SJSA1 (cell line): ENCODE measurements at regions not wholly inside any gene's neighbourhood (a gene's known extent, or its start where the extent isn't known, plus 50 kb on each side); places are given as distances from the start of the nearest gene placed in this dataset.

ENCODE experiments used
- DNase-seq, 2 experiments: peaks; one replicate each; pipeline ENCODE4 v3.0.0-alpha.2; 2015 to 2020; ENCODE audit warnings: low spot score in 2 of 2, low read depth in 1 of 2
- H3K27ac ChIP-seq: fragments of 250-450 bp; sonication (Bioruptor Pico); 2 replicates; pipeline ENCODE4 v1.5.1; 2020; ENCODE audit warnings: mild to moderate bottlenecking, moderate library complexity
- H3K27me3 ChIP-seq: fragments of 250-450 bp; sonication (Bioruptor Pico); replicated peaks from 2 replicates; pipeline ENCODE4 v1.5.1; 2020; ENCODE audit warnings: mild to moderate bottlenecking, moderate library complexity
- H3K36me3 ChIP-seq: fragments of 250-450 bp; sonication (Bioruptor Pico); 2 replicates; pipeline ENCODE4 v1.5.1; 2020; ENCODE audit warnings: mild to moderate bottlenecking
- H3K4me1 ChIP-seq: fragments of 250-450 bp; sonication (Bioruptor Pico); replicated peaks from 2 replicates; pipeline ENCODE4 v1.6.1; 2021; ENCODE audit warnings: mild to moderate bottlenecking
- H3K4me3 ChIP-seq: fragments of 250-450 bp; sonication (Bioruptor Pico); 2 replicates; pipeline ENCODE4 v1.5.1; 2020; ENCODE audit warnings: mild to moderate bottlenecking
- H3K9me3 ChIP-seq: fragments of 250-450 bp; sonication (Bioruptor Pico); replicated peaks from 2 replicates; pipeline ENCODE4 v1.5.1; 2020; ENCODE audit warnings: mild to moderate bottlenecking

DNA sequence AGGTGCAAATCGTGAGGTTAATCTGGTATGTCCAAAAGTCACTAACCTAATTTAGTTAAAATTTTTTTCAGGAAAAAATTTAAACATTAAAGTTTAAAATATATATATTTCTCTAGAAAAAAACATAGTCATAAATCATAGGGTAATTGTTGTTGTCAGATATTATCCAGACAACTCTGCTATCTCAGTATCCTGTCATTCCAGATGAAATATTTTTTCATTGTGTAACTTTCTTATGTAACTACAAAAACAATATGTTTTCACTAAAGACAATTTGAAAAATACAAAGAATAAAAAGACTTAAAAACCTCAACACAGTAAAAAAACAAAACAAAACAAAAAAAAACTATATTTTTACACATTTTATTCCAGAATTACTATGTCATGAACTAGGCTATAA is 57.6 kb downstream of the TENT5A start:
- Histone ChIP-seq H3K27ac (no peak overlapping the region), H3K27me3 (no peaks in the 10 kb centered on the region), H3K4me1 (no peaks in the 10 kb centered on the region), H3K4me3 (no peak overlapping the region), H3K36me3 (no peaks in the 10 kb centered on the region), H3K9me3 (no peaks in the 10 kb centered on the region)
- DNase-seq: no peak

DNA sequence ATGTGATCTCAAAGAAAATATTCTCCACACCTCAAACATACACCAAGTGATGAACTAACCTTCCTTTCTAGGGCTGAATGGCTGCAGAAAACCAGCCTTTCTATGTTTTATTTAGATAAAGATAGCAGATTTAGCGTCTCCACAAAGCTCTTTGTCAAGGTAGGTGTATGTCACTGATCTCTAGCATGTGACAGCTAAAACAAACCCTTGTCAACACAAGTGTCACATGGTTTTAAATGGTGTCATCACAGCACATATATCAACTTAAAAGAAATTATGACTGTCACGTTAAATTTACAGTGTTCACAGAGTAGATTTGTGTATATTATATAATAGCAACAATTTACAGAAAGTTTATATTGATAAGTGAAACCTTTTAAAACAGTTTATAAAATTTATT is 58.3 kb downstream of the TENT5A start:
- no peaks in the 10 kb centered on the region for H3K9me3 ChIP-seq
- H3K27me3 ChIP-seq: no peaks in the 10 kb centered on the region
- H3K36me3 ChIP-seq: no peaks in the 10 kb centered on the region
- no peak overlapping the region for H3K27ac ChIP-seq
- no peak overlapping the region for H3K4me3 ChIP-seq
- DNase-seq: no peak
- H3K4me1 ChIP-seq: no peaks in the 10 kb centered on the region

DNA sequence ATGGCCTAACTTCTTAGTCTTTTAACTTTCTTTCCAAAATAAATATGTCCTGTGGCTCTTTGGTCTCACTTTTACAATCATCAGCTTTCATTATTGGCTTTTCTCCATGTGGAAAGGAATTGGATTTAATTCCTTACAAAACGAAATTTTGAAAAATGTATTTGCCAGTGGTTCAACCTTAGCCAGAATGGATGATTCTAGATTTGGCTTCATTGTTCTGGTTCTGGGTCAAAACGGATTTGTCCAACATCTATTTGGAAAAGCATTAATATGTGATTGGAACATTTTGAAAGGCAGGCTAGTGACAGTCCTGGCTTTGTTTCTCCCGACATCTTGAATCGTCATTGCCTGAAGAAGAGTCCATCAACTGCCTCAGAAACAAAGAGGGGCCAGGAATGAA is 59.2 kb downstream of the TENT5A start:
- no peak overlapping the region for H3K27ac ChIP-seq

DNA sequence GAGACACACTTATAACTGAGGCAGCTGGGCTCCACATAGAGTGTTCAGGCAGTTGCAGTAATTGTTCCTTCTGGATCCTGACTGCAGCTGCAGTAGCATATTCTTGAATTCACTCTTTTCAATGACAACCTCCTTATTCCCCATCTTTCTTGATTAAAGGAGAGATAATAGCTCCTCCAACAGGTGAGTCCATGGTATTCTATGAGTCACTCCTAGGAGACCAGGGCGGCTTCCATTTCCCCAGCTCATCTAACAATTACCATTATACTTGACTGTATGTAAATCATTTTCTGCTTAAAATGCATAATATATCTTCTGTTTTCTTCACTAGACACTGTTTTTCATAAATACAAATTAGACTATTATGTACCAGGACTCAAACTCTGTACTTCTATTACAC is 62.4 kb downstream of the TENT5A start:
- Histone ChIP-seq H3K9me3 (no peaks in the 10 kb centered on the region), H3K4me1 (no peaks in the 10 kb centered on the region), H3K36me3 (no peaks in the 10 kb centered on the region), H3K4me3 (no peak overlapping the region), H3K27ac (no peak overlapping the region), H3K27me3 (no peaks in the 10 kb centered on the region; the same call in 1 of the 2 replicates)
- DNase-seq: no peak

More for the DNA sequence above, 59.2 kb downstream of the TENT5A start:
- Histone ChIP-seq H3K36me3 (no peaks in the 10 kb centered on the region), H3K27me3 (no peaks in the 10 kb centered on the region), H3K9me3 (no peaks in the 10 kb centered on the region), H3K4me1 (no peaks in the 10 kb centered on the region), H3K4me3 (no peak overlapping the region)
- no peak for DNase-seq

DNA sequence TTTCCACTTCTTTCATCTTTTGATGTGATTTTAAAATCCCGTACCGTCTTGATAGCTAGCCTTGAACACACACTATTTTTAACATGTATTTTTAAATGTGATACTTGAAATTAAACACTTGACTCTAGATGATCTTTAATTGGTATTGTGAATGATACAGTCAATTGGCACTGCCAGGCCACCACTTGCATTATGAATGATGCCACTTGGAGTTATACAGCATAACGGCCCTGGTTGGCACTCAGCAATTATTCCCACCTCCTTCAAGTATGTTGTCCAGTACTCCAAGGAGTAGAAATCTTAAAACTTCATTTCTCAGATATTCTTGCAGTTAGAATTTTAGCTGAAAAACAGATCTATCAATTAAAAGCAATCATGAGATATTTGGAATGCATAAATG is 62.9 kb downstream of the TENT5A start:
- no peaks in the 10 kb centered on the region; the same call in 1 of the 2 replicates for H3K27me3 ChIP-seq
- DNase-seq: no peak
- no peak overlapping the region for H3K4me3 ChIP-seq
- H3K36me3 ChIP-seq: no peaks in the 10 kb centered on the region
- H3K9me3 ChIP-seq: no peaks in the 10 kb centered on the region
- H3K4me1 ChIP-seq: no peaks in the 10 kb centered on the region
- H3K27ac ChIP-seq: no peak overlapping the region

DNA sequence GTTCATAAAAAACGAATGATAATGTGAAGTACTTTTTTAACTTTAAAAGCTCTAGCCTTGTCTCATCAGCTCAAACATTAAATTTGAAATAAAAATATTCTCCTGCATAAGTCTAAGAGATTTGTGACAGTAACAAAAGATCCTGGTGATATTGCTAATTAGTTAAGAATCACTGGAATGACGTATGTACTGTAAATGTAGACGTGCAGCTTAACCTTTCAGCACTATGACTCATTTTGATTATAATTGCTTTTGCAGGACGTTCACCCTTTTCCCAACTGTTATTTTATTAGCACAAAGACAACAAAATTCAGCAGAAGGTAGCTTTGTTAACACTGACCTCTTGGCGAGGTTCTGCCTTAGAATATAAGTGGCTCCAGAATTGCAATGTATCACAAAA is 68.6 kb downstream of the TENT5A start:
- Histone ChIP-seq H3K36me3 (no peaks in the 10 kb centered on the region), H3K4me1 (no peaks in the 10 kb centered on the region), H3K27ac (no peak overlapping the region), H3K4me3 (no peak overlapping the region), H3K9me3 (no peaks in the 10 kb centered on the region), H3K27me3 (no peaks in the 10 kb centered on the region; the same call in 1 of the 2 replicates)
- DNase-seq: no peak

DNA sequence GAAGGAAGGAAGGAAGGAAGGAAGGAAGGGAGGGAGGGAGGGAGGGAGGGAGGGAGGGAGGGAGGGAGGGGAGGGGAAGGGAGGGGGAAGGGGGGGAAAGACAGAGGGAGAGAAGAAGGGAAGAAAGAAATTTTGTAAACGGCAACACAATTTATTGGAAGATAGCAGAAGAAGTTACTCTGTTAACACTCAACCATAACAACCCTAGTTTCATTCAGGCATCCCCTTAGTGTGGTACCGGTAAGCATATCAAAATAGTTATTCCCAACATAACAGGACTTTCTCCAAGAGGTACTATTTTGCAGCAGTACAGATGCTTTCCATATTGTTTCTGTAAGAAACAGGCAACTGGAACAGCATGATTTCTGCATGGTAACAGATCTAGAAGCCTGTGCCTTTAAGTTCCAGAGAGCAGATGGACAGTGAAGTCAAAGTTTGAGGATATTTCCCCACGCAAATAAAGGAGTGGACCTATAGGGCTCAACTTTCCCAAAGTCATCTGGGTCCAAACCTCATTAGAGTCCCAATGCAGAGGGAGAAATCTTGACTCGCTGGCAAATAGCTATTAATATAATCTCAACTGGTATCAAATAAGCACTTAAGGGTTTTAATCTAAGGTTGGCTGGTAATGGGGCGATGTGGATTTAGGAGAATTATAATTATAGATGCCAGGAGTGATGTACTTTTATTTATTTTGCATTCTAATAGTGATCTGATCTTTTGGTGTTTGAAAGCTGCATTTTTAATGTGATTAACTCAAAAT is 69.4 kb downstream of the TENT5A start:
- Histone ChIP-seq H3K36me3 (no peaks in the 10 kb centered on the region), H3K9me3 (no peaks in the 10 kb centered on the region), H3K4me3 (no peak overlapping the region), H3K4me1 (no peaks in the 10 kb centered on the region), H3K27ac (no peak overlapping the region), H3K27me3 (no peaks in the 10 kb centered on the region; the same call in 1 of the 2 replicates)
- no peak for DNase-seq

DNA sequence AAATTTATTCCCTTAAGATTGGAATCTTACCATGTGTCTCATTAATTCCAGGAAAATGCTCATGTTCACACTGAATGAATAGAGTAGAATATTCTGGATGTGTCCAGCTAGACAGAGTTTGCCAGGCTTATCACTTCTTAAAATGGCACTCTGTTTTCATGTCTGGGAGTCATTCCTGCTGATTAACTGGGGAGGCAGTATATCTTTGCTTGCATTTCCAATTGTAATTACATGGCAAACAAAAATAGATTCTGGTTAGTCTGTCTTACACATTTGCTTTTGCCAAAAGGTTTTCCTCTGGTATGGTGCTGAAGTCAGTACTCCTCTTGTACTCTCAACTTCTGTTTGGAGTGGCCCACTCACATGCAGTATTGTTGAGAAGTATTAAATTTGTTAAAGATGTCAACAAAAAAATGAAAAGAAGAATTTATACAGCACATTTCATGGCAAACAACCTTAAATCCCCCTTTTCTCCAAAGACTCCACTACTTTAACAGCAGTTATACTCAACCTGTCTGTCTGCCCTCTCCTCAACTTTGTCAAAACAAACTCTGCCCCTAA is 70.2 kb downstream of the TENT5A start:
- no peaks in the 10 kb centered on the region for H3K36me3 ChIP-seq
- no peak for DNase-seq

DNA sequence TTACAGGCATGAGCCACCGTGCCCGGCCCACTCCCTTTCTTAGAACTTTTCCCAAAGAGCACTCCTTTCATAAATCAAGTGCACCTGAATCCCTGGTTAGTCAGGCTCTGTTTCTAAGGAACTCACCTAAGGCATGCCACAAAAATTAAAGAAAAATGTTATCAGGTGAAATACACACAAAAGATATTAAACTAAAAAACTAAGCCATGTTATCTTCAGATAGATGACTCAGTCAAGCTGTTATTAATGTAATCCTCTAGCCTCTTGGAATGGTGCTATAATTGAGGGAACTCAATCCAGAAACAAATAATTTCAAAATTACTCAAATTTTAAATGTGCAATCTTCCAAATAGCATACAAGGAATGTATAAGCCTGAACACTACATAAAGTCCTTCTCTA is 83.0 kb downstream of the TENT5A start:
- Histone ChIP-seq H3K27ac (no peak overlapping the region), H3K9me3 (no peaks in the 10 kb centered on the region), H3K4me3 (no peak overlapping the region), H3K27me3 (0 out of 2 replicates have a peak, but pooled peaks cover 3% of the 10 kb centered on the region), H3K4me1 (no peaks in the 10 kb centered on the region), H3K36me3 (no peaks in the 10 kb centered on the region)
- no peak for DNase-seq

More for the DNA sequence above, 70.2 kb downstream of the TENT5A start:
- Histone ChIP-seq H3K4me1 (no peaks in the 10 kb centered on the region), H3K9me3 (no peaks in the 10 kb centered on the region), H3K27me3 (no peaks in the 10 kb centered on the region; the same call in 1 of the 2 replicates), H3K27ac (no peak overlapping the region), H3K4me3 (no peak overlapping the region)

DNA sequence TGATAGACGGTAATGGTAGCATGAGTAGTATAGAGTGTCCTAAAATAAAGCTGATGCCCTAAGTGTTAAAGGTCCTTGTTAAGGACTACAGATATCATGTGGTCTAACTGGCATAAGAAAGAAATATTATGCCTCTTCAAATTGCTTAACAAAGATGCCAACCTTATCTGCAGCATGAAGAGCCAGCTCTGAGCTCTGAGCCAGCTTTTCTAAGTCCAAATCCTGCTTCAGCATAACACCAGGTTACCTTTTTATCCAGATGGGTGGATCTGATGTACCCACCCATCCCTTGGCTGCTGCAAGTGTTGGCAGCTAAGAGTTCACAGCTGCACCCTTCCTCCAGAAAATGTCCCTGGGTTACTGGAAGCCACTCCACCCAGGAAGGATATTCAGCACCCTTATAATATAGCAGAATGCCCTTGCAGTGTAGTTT is 83.8 kb downstream of the TENT5A start:
- Histone ChIP-seq H3K4me1 (no peaks in the 10 kb centered on the region), H3K36me3 (no peaks in the 10 kb centered on the region), H3K9me3 (no peaks in the 10 kb centered on the region), H3K4me3 (no peak overlapping the region), H3K27me3 (0 out of 2 replicates have a peak, but pooled peaks cover 3% of the 10 kb centered on the region), H3K27ac (no peak overlapping the region)
- no peak for DNase-seq

DNA sequence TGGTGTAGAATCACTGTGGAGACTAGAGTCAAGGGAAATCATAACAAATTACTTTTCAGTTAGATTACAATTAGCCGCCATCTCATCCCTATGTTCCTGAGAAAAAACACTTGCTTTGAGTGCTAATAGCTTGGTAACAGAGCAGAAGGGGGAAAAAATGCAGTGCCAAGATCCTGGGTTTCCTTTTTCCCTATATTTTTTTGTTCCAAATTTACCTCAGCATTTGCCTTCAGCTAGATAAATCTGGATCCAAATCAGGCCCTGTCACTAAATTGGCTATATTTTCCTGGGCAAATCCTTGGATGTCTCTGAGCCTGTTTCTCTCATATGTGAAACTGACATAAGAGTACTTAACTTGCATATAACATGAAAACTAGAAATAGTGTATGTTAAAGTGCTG is 86.0 kb downstream of the TENT5A start:
- no peak overlapping the region for H3K4me3 ChIP-seq
- 0 out of 2 replicates have a peak, but pooled peaks cover 3% of the 10 kb centered on the region for H3K27me3 ChIP-seq

DNA sequence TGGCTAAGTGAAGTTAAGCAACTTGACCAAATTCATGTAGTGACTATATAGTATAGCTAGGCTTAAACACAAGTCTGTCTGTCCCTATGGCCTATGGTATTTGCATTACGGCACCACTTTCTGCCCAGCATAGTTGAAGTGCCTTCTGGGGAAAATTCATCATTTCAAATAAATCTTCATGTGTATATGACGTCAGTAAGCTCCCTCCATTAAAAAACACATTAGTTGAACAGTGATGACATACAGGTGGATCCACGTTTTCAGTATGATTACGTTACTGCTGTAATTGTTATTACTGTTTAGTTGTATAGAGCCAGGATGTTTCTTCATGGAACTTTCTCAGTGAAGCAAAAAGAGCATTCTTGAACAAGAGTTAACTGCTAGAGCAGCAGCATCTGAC is 96.2 kb downstream of the TENT5A start:
- DNase-seq: no peak
- Histone ChIP-seq H3K9me3 (no peaks in the 10 kb centered on the region), H3K4me3 (no peak overlapping the region), H3K4me1 (no peaks in the 10 kb centered on the region), H3K27ac (no peak overlapping the region), H3K27me3 (0 out of 2 replicates have a peak, but pooled peaks cover 3% of the 10 kb centered on the region), H3K36me3 (no peaks in the 10 kb centered on the region; the same call in 1 of the 2 replicates)

More for the DNA sequence above, 86.0 kb downstream of the TENT5A start:
- Histone ChIP-seq H3K27ac (no peak overlapping the region), H3K9me3 (no peaks in the 10 kb centered on the region), H3K36me3 (no peaks in the 10 kb centered on the region), H3K4me1 (no peaks in the 10 kb centered on the region)
- DNase-seq: no peak

DNA sequence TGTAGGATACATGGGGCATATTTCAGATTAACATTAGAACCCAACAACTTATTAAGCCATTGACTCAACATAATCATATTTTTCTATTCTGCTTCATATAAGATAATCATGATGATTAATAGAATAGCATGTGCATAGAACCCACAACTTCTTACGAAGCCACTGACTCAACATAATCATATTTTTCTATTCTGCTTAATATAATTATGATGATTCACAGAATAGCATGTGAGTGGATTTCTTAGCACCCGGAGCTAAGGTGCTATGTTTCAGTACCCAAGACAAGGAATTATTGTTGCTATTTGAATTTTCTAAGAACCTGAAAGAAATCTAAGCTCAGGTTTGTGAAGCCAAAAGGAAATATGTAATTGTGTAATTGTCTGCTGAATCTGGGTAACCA is 96.8 kb downstream of the TENT5A start:
- no peak for DNase-seq
- no peaks in the 10 kb centered on the region for H3K9me3 ChIP-seq
- no peaks in the 10 kb centered on the region; the same call in 1 of the 2 replicates for H3K36me3 ChIP-seq
- H3K27ac ChIP-seq: no peak overlapping the region
- H3K27me3 ChIP-seq: 0 out of 2 replicates have a peak, but pooled peaks cover 3% of the 10 kb centered on the region
- H3K4me1 ChIP-seq: no peaks in the 10 kb centered on the region
- H3K4me3 ChIP-seq: no peak overlapping the region

DNA sequence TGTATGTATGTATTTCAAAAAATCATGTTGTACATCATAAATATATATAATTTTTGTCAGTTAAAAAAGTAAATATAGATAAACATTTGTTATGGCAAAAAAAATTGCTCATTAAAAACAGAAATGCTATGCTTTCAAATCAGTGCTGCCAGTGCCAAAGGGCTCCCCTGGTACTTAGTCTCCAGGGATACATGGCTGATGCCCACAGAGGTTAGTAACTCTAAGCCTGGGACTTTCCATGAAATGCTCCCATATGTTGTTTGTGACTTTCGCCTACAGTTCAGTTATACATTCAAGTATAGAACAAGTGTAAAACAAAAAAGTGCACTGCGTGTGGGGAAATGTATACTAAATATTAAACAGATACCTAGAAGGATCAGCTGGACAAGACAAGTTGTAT is 104.0 kb downstream of the TENT5A start:
- Histone ChIP-seq H3K9me3 (no peaks in the 10 kb centered on the region), H3K27ac (no peak overlapping the region), H3K36me3 (no peaks in the 10 kb centered on the region), H3K4me1 (no peaks in the 10 kb centered on the region), H3K4me3 (no peak overlapping the region), H3K27me3 (no peaks in the 10 kb centered on the region)
- DNase-seq: no peak
